HG03039 (cell line): ENCODE measurements at regions not wholly inside any gene's neighbourhood (a gene's known extent, or its start where the extent isn't known, plus 50 kb on each side); places are given as distances from the start of the nearest gene placed in this dataset.
"Not testable (repeated sequence)": the region's sequence is repeated elsewhere in the genome, so short reads cannot be mapped to it uniquely, and the experiment has no call there.

Source experiments
- ATAC-seq: cut with Tn5 transposase; IDR thresholded peaks from one replicate; pipeline ENCODE4 v1.9.1; 2021; ENCODE audit warnings: mild to moderate bottlenecking, moderate library complexity; ENCODE audit not compliant: unreplicated experiment

GRCh38 chrX:55142206-55142918 is 53.5 kb downstream of the PAGE2 start:
- no peak for ATAC-seq

- ATAC-seq, result no peak
Observed at GRCh38 chrX:55142919-55143310, 54.1 kb downstream of the PAGE2 start.

GRCh38 chrX:55143621-55144020 is 54.8 kb downstream of the PAGE2 start:
- no peak for ATAC-seq

GRCh38 chrX:55144697-55145096 is 55.9 kb downstream of the PAGE2 start:
- ATAC-seq, result no peak

GRCh38 chrX:55149242-55149641 is 60.4 kb downstream of the PAGE2 start:
- ATAC-seq, result no peak

- ATAC-seq, result no peak
Observed at GRCh38 chrX:55151199-55151598, 62.4 kb downstream of the PAGE2 start.

- ATAC-seq, result no peak
Observed at GRCh38 chrX:55159551-55159950, 60.6 kb upstream of the PAGE5 start.

GRCh38 chrX:55160685-55161552 is 59.2 kb upstream of the PAGE5 start:
- ATAC-seq, result peak; percentile 95

GRCh38 chrX:55161581-55161980 is 58.6 kb upstream of the PAGE5 start:
- no peak for ATAC-seq

- ATAC-seq, result no peak
Observed at GRCh38 chrX:55163171-55163570, 57.0 kb upstream of the PAGE5 start.

GRCh38 chrX:55165026-55165425 is 55.1 kb upstream of the PAGE5 start:
- ATAC-seq, result not testable (repeated sequence)

- ATAC-seq, result no peak
Observed at GRCh38 chrX:55167124-55167803, 52.9 kb upstream of the PAGE5 start.

- ATAC-seq, result no peak
Observed at GRCh38 chrX:55167901-55168300, 52.2 kb upstream of the PAGE5 start.

- no peak for ATAC-seq
Observed at GRCh38 chrX:55169782-55170181, 50.4 kb upstream of the PAGE5 start.
